D341Med (cell line): ENCODE measurements at regions not wholly inside any gene's neighbourhood (a gene's known extent, or its start where the extent isn't known, plus 50 kb on each side); places are given as distances from the start of the nearest gene placed in this dataset.
"Not testable (repeated sequence)": the region's sequence is repeated elsewhere in the genome, so short reads cannot be mapped to it uniquely, and the experiment has no call there.

ENCODE experiments used
- DNase-seq: peaks from one replicate; pipeline ENCODE4 v3.0.0; 2012; ENCODE audit warnings: low spot score

GRCh38 chr7:124152859-124153692 lies 120.2 kb upstream of the TMEM229A start:
- peak; percentile 51 for DNase-seq

GRCh38 chr7:124137664-124138063 lies 104.8 kb upstream of the TMEM229A start:
- no peak for DNase-seq

- no peak for DNase-seq
These were observed 91.3 kb upstream of the TMEM229A start for GRCh38 chr7:124124201-124124600.

DNA sequence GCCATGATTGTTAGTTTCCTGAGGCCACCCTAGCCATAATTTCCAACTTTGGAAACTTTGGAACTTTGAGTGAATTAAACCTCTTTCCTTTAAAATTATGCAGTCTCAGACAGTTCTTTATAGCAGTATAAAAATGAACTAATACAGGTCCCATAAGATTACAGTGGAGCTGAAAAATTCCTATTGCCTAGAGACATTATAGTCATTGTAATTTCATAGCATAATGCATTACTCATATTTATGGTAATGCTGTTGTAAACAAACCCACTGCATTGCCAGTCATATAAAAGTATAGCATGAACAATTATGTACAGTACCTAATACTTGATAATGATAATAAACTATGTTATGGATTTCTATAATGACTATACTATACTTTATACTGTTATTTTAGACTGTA lies 88.0 kb upstream of the TMEM229A start:
- DNase-seq = no peak

- no peak for DNase-seq
These were observed 80.2 kb upstream of the TMEM229A start for GRCh38 chr7:124113045-124113444.

DNA sequence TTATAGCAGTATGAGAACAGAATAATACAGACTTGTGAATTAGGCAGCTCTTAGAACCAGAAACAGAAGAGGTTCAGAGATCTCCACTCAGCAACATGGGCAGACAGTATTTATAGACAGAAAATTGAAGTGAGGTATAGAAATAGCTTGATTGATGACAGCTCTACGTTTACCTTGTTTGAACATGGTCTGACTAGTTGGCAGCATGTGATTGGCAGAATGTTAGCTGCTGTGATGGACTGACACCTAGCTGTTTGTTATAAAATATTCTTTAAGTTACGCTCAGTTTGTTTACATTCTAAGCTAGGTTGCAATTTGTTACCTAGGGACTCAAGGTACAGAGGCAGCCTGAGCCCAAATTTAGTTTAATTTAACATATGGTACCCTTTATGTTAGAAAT lies 73.7 kb upstream of the TMEM229A start:
- DNase-seq = no peak

DNA sequence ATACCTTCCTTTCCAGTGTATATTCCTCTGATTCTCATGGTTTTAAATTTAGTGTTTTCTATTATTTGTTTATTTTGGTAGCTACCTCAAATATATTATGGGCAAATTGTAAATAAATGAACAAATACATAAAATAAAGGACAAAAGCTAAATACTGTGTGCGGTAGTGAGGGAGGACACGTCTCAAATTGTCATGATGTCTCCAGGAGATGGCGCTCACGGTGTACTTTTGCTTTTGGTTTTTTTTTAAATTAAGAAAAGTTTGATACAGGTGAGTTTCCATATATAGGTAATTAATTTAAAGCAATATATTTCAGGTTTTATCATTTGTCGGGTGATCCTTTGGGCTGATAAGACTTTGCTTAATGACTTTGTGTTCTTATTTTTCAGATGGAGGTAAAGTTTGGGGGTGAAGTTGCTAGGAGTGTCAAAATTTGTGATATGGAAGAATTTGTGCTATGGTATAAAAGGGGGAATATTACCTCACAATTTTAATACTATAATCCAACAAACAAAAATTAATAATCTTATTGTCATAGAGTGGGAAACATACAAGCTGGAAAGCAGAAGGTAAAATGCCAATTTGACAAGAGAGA lies 68.4 kb upstream of the TMEM229A start:
- peak; percentile 50 for DNase-seq

- DNase-seq = no peak
These were observed 67.3 kb upstream of the TMEM229A start for GRCh38 chr7:124100190-124100589.

DNA sequence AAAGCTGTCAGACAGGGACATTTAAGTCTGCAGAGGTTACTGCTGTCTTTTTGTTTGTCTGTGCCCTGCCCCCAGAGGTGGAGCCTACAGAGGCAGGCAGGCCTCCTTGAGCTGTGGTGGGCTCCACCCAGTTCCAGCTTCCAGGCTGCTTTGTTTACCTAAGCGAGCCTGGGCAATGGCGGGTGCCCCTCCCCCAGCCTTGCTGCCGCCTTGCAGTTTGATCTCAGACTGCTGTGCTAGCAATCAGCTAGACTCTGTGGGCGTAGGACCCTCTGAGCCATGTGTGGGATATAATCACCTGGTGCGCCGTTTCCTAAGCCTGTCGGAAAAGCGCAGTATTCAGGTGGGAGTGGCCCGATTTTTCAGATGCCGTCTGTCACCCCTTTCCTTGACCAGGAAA lies 66.7 kb upstream of the TMEM229A start:
- DNase-seq = not testable (repeated sequence)

GRCh38 chr7:124089621-124090020 lies 56.8 kb upstream of the TMEM229A start:
- DNase-seq = peak; percentile 26

GRCh38 chr7:124088590-124088989 lies 55.7 kb upstream of the TMEM229A start:
- no peak for DNase-seq

- no peak for DNase-seq
These were observed 54.0 kb upstream of the TMEM229A start for GRCh38 chr7:124086843-124087242.

DNA sequence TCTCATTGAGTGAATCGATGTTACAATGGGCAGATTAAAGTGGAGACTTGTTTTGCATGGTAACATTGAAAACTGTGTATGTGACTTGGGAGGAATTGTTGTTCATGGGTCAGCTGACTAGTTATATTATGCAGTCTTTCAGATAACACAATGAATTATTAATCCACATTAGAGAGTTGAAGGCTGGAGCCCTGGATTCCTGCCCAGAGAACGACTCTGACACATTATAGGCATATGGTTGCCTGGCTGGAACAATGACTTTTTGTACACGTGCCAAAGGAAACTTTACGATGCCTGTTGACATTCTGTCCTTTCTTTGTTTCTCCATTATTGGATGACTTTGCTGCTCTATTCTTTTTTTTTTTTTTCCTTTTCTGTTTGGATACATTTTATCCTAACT lies 52.3 kb upstream of the TMEM229A start:
- DNase-seq = peak; percentile 59

- DNase-seq = no peak
These were observed 51.2 kb upstream of the TMEM229A start for GRCh38 chr7:124084024-124084423.
